ENCODE measurements at regions not wholly inside any gene's neighbourhood (a gene's known extent, or its start where the extent isn't known, plus 50 kb on each side); places are given as distances from the start of the nearest gene placed in this dataset.

- no peak overlapping the region for H3K4me3 ChIP-seq
- TF ChIP-seq POLR2AphosphoS5 (IDR thresholded peaks at IDR 0.05) (no peak), CTCF (IDR thresholded peaks at IDR 0.05 in 8 of 11, conservative IDR thresholded peaks at IDR 0.05 in 3 of 11) (no peak), POLR2A (IDR thresholded peaks at IDR 0.05) (no peak)
- H3K36me3 ChIP-seq, result no peaks in the 10 kb centered on the region
- H3K27me3 ChIP-seq (replicated peaks in 1 of 7), result peaks cover 0 to 22% (median 0%) of the 10 kb centered on the region in 7 donors
- H3K9me3 ChIP-seq, result peaks cover 0 to 21% (median 9%) of the 10 kb centered on the region in 8 donors
- intact Hi-C loops (cut with DNase I; ENCODE audit: low total_unique reads), result no loop called here
- DNase-seq, result no peak
- WGBS, 5 donors, result 80 to 94% (median 84%) methylated on average over 1 of the region's 1 CpG
- no peak overlapping the region for H3K27ac ChIP-seq
- no peaks in the 10 kb centered on the region for H3K4me1 ChIP-seq
Measured at GRCh38 chr1:232132572-232132971, 497.4 kb downstream of the SIPA1L2 start.

GRCh38 chr1:232131715-232132391 lies 498.1 kb downstream of the SIPA1L2 start:
- H3K9me3 ChIP-seq, result peaks cover 0 to 21% (median 9%) of the 10 kb centered on the region in 8 donors
- intact Hi-C loops (cut with DNase I; ENCODE audit: low total_unique reads), result no loop called here
- TF ChIP-seq POLR2A (IDR thresholded peaks at IDR 0.05) (no peak), POLR2AphosphoS5 (IDR thresholded peaks at IDR 0.05) (no peak), CTCF (IDR thresholded peaks at IDR 0.05 in 8 of 11, conservative IDR thresholded peaks at IDR 0.05 in 3 of 11) (no peak)

GRCh38 chr1:232130815-232131480 lies 499.0 kb downstream of the SIPA1L2 start:
- TF ChIP-seq CTCF (IDR thresholded peaks at IDR 0.05 in 8 of 11, conservative IDR thresholded peaks at IDR 0.05 in 3 of 11) (no peak), POLR2AphosphoS5 (IDR thresholded peaks at IDR 0.05) (no peak), POLR2A (IDR thresholded peaks at IDR 0.05) (no peak)
- no peak for DNase-seq
- WGBS, 5 donors, result 64 to 82% (median 77%) methylated on average over 4 of the region's 4 CpGs
- no peaks in the 10 kb centered on the region for H3K36me3 ChIP-seq
- no peaks in the 10 kb centered on the region for H3K4me1 ChIP-seq
- H3K27me3 ChIP-seq (replicated peaks in 1 of 7), result peaks cover 0 to 22% (median 0%) of the 10 kb centered on the region in 7 donors
- H3K4me3 ChIP-seq, result no peak overlapping the region
- H3K9me3 ChIP-seq, result peaks cover 0 to 14% (median 9%) of the 10 kb centered on the region in 8 donors
- H3K27ac ChIP-seq, result no peak overlapping the region
- intact Hi-C loops (cut with DNase I; ENCODE audit: low total_unique reads), result no loop called here

More at GRCh38 chr1:232131715-232132391, 498.1 kb downstream of the SIPA1L2 start:
- peaks cover 0 to 22% (median 0%) of the 10 kb centered on the region in 7 donors for H3K27me3 ChIP-seq (replicated peaks in 1 of 7)
- H3K4me3 ChIP-seq, result no peak overlapping the region
- 50 to 68% (median 61%) methylated on average over 1 of the region's 1 CpG for WGBS, 5 donors
- no peaks in the 10 kb centered on the region for H3K4me1 ChIP-seq
- no peak for DNase-seq
- H3K36me3 ChIP-seq, result no peaks in the 10 kb centered on the region
- H3K27ac ChIP-seq, result no peak overlapping the region

- intact Hi-C loops (cut with DNase I; ENCODE audit: low total_unique reads), result no loop called here
- WGBS, 5 donors, result 61 to 90% (median 77%) methylated on average over 2 of the region's 2 CpGs
- DNase-seq, result no peak
Measured at GRCh38 chr1:232127190-232127589, 500.6 kb downstream of the DISC1 start.

More at GRCh38 chr1:232127190-232127589, 500.6 kb downstream of the DISC1 start:
- H3K4me3 ChIP-seq, result no peak overlapping the region
- H3K36me3 ChIP-seq, result no peaks in the 10 kb centered on the region
- no peak for TF ChIP-seq POLR2AphosphoS5 (IDR thresholded peaks at IDR 0.05)
- no peaks in the 10 kb centered on the region for H3K4me1 ChIP-seq
- H3K9me3 ChIP-seq, result peaks cover 0 to 13% (median 9%) of the 10 kb centered on the region in 8 donors
- peaks cover 0 to 22% (median 0%) of the 10 kb centered on the region in 7 donors for H3K27me3 ChIP-seq (replicated peaks in 1 of 7)
- H3K27ac ChIP-seq, result no peak overlapping the region
